ENCODE measurements at regions not wholly inside any gene's neighbourhood (a gene's known extent, or its start where the extent isn't known, plus 50 kb on each side); places are given as distances from the start of the nearest gene placed in this dataset.

DNA sequence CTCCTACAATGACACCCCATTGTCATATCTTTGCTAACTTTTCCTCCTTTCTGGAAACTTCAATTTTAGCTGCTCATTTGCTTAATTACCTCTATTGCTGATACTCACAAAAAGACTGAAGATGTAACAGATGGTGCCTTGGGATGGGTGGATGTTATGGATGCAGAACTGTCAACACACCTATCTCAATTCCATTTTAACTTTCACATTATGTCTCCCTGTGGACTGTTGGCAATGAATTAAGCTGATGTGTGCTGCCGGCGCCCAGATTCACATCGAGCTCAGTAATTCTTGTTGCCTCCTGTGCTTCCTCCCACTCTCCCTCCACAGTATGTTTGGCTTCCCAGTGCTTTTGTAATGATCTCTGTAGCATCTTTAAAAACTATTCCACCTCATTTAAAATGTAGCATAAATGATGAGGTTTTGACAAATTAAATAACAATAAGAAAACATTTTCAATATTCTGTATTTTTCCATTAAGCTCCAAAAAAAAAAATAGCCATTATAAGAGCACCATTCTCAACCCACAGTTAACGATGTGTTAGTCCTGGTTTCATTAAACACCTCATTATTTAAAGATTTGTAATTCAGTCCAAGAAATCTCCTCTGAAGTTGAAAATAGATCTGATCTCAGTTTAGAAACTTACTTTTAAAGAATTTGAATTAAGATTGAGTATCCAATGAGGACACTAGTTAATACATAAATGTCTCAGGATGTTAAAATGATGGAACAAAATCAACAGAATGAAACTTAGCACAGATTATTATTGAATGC, 99.9 kb upstream of the FAM216B start:
- no peaks in the 10 kb centered on the region for H3K36me3 ChIP-seq (ENCODE audit: control insufficient read depth, insufficient read depth, low read length)
- Mint-ChIP-seq H3K27me3 (ENCODE audit: insufficient read depth, unreplicated experiment) (peaks cover 24% of the 10 kb centered on the region), H3K4me3 (ENCODE audit: unreplicated experiment) (no peak overlapping the region), H3K9me3 (ENCODE audit: unreplicated experiment) (no peaks in the 10 kb centered on the region), H3K4me1 (ENCODE audit: low read depth, unreplicated experiment) (no peaks in the 10 kb centered on the region), H3K36me3 (ENCODE audit: insufficient read depth, unreplicated experiment) (no peaks in the 10 kb centered on the region), H3K27ac (ENCODE audit: unreplicated experiment) (no peak overlapping the region)
- intact Hi-C loops (cut with micrococcal nuclease; ENCODE audit: unreplicated experiment): no loop called here
- no peak overlapping the region for H3K4me3 ChIP-seq (ENCODE audit: low read depth, low read length)
- DNase-seq: no peak
- no peak for TF ChIP-seq CTCF (IDR thresholded peaks at IDR 0.05; ENCODE audit: insufficient read depth in 1 of 2, low read depth in 1 of 2, low read length in 1 of 2, severe bottlenecking in 1 of 2, unreplicated experiment in 1 of 2)
- H3K27me3 ChIP-seq (replicated peaks; ENCODE audit: control insufficient read depth, insufficient read depth, low read length): no peaks in the 10 kb centered on the region
- no TSS peak for BruUV-seq (replicated peaks)
- CTCF ChIA-PET: no interaction called here
- no peaks in the 10 kb centered on the region for H3K4me1 ChIP-seq
- POLR2A ChIA-PET: no interaction called here
- H3K9me3 ChIP-seq: no peaks in the 10 kb centered on the region

GRCh38 chr13:42684226-42684625, 97.2 kb upstream of the FAM216B start:
- H3K9me3 Mint-ChIP-seq (ENCODE audit: unreplicated experiment): peaks cover 6% of the 10 kb centered on the region
- no peaks in the 10 kb centered on the region for H3K4me1 ChIP-seq
- H3K4me3 Mint-ChIP-seq (ENCODE audit: unreplicated experiment): no peak overlapping the region
- H3K36me3 Mint-ChIP-seq (ENCODE audit: insufficient read depth, unreplicated experiment): no peaks in the 10 kb centered on the region
- H3K9me3 ChIP-seq: 0 out of 2 replicates have a peak, but pooled peaks cover 3% of the 10 kb centered on the region
- no TSS peak for BruUV-seq (replicated peaks)
- no peaks in the 10 kb centered on the region for H3K27me3 ChIP-seq (replicated peaks; ENCODE audit: control insufficient read depth, insufficient read depth, low read length)
- intact Hi-C loops (cut with micrococcal nuclease; ENCODE audit: unreplicated experiment): no loop called here
- H3K27ac Mint-ChIP-seq (ENCODE audit: unreplicated experiment): no peak overlapping the region
- H3K36me3 ChIP-seq (ENCODE audit: control insufficient read depth, insufficient read depth, low read length): no peaks in the 10 kb centered on the region
- TF ChIP-seq CTCF (IDR thresholded peaks at IDR 0.05; ENCODE audit: insufficient read depth in 1 of 2, low read depth in 1 of 2, low read length in 1 of 2, severe bottlenecking in 1 of 2, unreplicated experiment in 1 of 2): no peak
- no peak overlapping the region for H3K4me3 ChIP-seq (ENCODE audit: low read depth, low read length)
- H3K27me3 Mint-ChIP-seq (ENCODE audit: insufficient read depth, unreplicated experiment): peaks cover 22% of the 10 kb centered on the region
- no peak for DNase-seq
- ChIA-PET POLR2A (no interaction called here), CTCF (no interaction called here)
- H3K4me1 Mint-ChIP-seq (ENCODE audit: low read depth, unreplicated experiment): no peaks in the 10 kb centered on the region

DNA sequence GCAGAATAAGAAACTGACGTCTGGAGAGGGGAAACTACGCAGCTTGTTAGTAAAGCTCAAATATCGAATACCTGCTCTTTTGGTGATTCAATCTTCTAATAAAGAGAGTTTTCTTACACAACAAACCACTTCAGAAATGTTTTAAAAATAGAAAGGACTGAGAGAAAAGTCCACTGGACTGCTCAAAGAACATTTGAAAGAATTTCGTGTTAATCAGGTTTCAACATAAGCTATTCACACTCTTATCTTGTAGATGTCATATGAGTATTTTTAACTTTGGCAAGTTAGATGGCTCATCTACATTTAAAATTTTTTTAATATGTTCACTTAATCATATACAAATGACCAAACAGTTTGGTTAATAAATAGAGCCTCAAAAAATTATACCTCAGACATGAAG, 95.6 kb upstream of the FAM216B start:
- Histone ChIP-seq H3K27me3 (replicated peaks; ENCODE audit: control insufficient read depth, insufficient read depth, low read length) (no peaks in the 10 kb centered on the region), H3K4me3 (ENCODE audit: low read depth, low read length) (no peak overlapping the region), H3K36me3 (ENCODE audit: control insufficient read depth, insufficient read depth, low read length) (no peaks in the 10 kb centered on the region), H3K9me3 (0 out of 2 replicates have a peak, but pooled peaks cover 3% of the 10 kb centered on the region), H3K4me1 (no peaks in the 10 kb centered on the region)
- ChIA-PET POLR2A (no interaction called here), CTCF (no interaction called here)
- Mint-ChIP-seq H3K4me1 (ENCODE audit: low read depth, unreplicated experiment) (no peaks in the 10 kb centered on the region), H3K27me3 (ENCODE audit: insufficient read depth, unreplicated experiment) (peaks cover 21% of the 10 kb centered on the region), H3K27ac (ENCODE audit: unreplicated experiment) (no peak overlapping the region), H3K36me3 (ENCODE audit: insufficient read depth, unreplicated experiment) (no peaks in the 10 kb centered on the region), H3K9me3 (ENCODE audit: unreplicated experiment) (peaks cover 6% of the 10 kb centered on the region), H3K4me3 (ENCODE audit: unreplicated experiment) (no peak overlapping the region)
- no peak for DNase-seq
- TF ChIP-seq CTCF (IDR thresholded peaks at IDR 0.05; ENCODE audit: insufficient read depth in 1 of 2, low read depth in 1 of 2, low read length in 1 of 2, severe bottlenecking in 1 of 2, unreplicated experiment in 1 of 2): no peak
- no TSS peak for BruUV-seq (replicated peaks)
- intact Hi-C loops (cut with micrococcal nuclease; ENCODE audit: unreplicated experiment): no loop called here

All from Caco-2 (cell line).